K562 (cell line): ENCODE measurements at regions not wholly inside any gene's neighbourhood (a gene's known extent, or its start where the extent isn't known, plus 50 kb on each side); places are given as distances from the start of the nearest gene placed in this dataset.

Experiments used
- ATAC-seq: fragments of 200-7000 bp; cut with Tn5 transposase; 3 replicates; pipeline ENCODE4 v1.9.1; 2020; ENCODE audit warnings: moderate library complexity
- BruUV-seq: library from RNA; stranded (reverse); fragments of 400-500 nt; replicated peaks from 2 replicates; lab custom pipeline; 2021; lab: Mats Ljungman, UMichigan
- CTCF ChIA-PET: fragments of 300-600 bp; formaldehyde crosslinking; extraction: SDS; loops from one replicate; lab custom pipeline; 2021; ENCODE audit warnings: low intra/inter-chr PET ratio; lab: Yijun Ruan, JAX
- POLR2A ChIA-PET: fragments of 300-600, 350-650 bp; sonication (Branson Sonifier 250); formaldehyde crosslinking; extraction: SDS; loops from one replicate; lab custom pipeline; 2021; ENCODE audit warnings: antibody characterized with exemption, inconsistent platforms; lab: Yijun Ruan, JAX
- DNase-seq, 4 experiments: peaks; one replicate each; pipeline versions ENCODE4 v3.0.0 to v3.0.0-alpha.2; 2011 to 2018; ENCODE audit warnings: low spot score in 3 of 4, mixed read lengths in 3 of 4; ENCODE audit errors: extremely low read depth in 1 of 4
- FAIRE-seq: peaks from 2 replicates; lab custom pipeline; 2011; peaks lifted over from hg19 to GRCh38; lab: Jason Lieb, UNC
- H2AFZ ChIP-seq: 2 replicates; pipeline ENCODE4 v1.6.0; 2011; ENCODE audit warnings: low read depth, low read length, control low read depth, inconsistent platforms
- H3K27ac ChIP-seq: fragments of 200-600 bp; 3 replicates; pipeline ENCODE4 v1.8.0; 2011; ENCODE audit warnings: low read depth, mild to moderate bottlenecking, control low read depth, inconsistent platforms, low read length, moderate library complexity, mixed read lengths; ENCODE audit errors: extremely low read depth
- H3K27me3 ChIP-seq, 2 experiments: fragments of 300-600 bp in 1 of 2; 2 replicates in 1 of 2; 3 replicates in 1 of 2; pipeline versions ENCODE4 v1.6.0 to v1.8.0; 2011; ENCODE audit warnings: inconsistent platforms in 2 of 2, low read length in 2 of 2, mild to moderate bottlenecking in 1 of 2, mixed read lengths in 1 of 2, moderate library complexity in 1 of 2; ENCODE audit not compliant: control insufficient read depth in 2 of 2, insufficient read depth in 2 of 2
- H3K36me3 ChIP-seq: fragments of 300-600 bp; 3 replicates; pipeline ENCODE4 v1.8.0; 2011; ENCODE audit warnings: mild to moderate bottlenecking, low read length, inconsistent platforms; ENCODE audit not compliant: control insufficient read depth, insufficient read depth
- H3K4me1 ChIP-seq, 2 experiments: fragments of 200-600 bp in 1 of 2; replicated peaks in 1 of 2; 2 replicates in 1 of 2; 3 replicates in 1 of 2; pipeline versions ENCODE4 v1.5.1 to v1.8.0; 2011; ENCODE audit warnings: inconsistent platforms in 2 of 2, low read length in 2 of 2, mild to moderate bottlenecking in 1 of 2, mixed read lengths in 1 of 2, moderate library complexity in 1 of 2; ENCODE audit not compliant: control insufficient read depth in 2 of 2, insufficient read depth in 2 of 2
- H3K4me2 ChIP-seq: 2 replicates; pipeline ENCODE4 v1.6.1; 2011; ENCODE audit warnings: low read length, control low read depth, inconsistent platforms, mixed read lengths; ENCODE audit not compliant: insufficient read depth
- H3K4me3 ChIP-seq: fragments of 200-600 bp; sonication (generic), shearing (Covaris generic); 2 replicates; pipeline ENCODE4 v1.5.1; 2016; ENCODE audit warnings: control low read depth, inconsistent platforms
- H3K79me2 ChIP-seq: fragments of 200-600 bp; 3 replicates; pipeline ENCODE4 v1.8.0; 2011; ENCODE audit warnings: low read length, inconsistent platforms; ENCODE audit not compliant: control insufficient read depth, insufficient read depth
- H3K9ac ChIP-seq, 2 experiments: 2 replicates each; pipeline versions ENCODE4 v1.6.0 to v1.6.1; 2011; ENCODE audit warnings: low read depth in 2 of 2, low read length in 2 of 2, control low read depth in 1 of 2, inconsistent platforms in 1 of 2, mild to moderate bottlenecking in 1 of 2, mixed read lengths in 1 of 2; ENCODE audit not compliant: insufficient read depth in 1 of 2
- H3K9me1 ChIP-seq: one replicate; pipeline ENCODE4 v1.6.0; 2011; ENCODE audit warnings: inconsistent platforms, mild to moderate bottlenecking, low read length, moderate library complexity; ENCODE audit not compliant: control insufficient read depth, insufficient read depth
- H3K9me3 ChIP-seq: replicated peaks from 2 replicates; pipeline ENCODE4 v1.5.1; 2011; ENCODE audit warnings: low read depth, low read length, inconsistent platforms; ENCODE audit not compliant: control insufficient read depth, insufficient read depth
- H4K20me1 ChIP-seq: replicated peaks from 2 replicates; pipeline ENCODE4 v1.6.1; 2011; ENCODE audit warnings: low read length, inconsistent platforms, mixed read lengths; ENCODE audit not compliant: control insufficient read depth, insufficient read depth
- DEAF1 ChIP-seq: fragments of 450-650 bp; formaldehyde crosslinking; IDR thresholded peaks from 2 replicates; pipeline ENCODE4 v1.4.0; 2020; ENCODE audit warnings: mild to moderate bottlenecking, moderate library complexity
- GATAD2A ChIP-seq: fragments of 450-650 bp; IDR thresholded peaks from 2 replicates; pipeline ENCODE4 v1.6.1; 2017
- ILK ChIP-seq: fragments of 450-650 bp; IDR thresholded peaks from 2 replicates; pipeline ENCODE4 v1.6.1; 2016; ENCODE audit warnings: missing genetic modification characterization, low read depth, mild to moderate bottlenecking, missing compliant biosample characterization, moderate library complexity, borderline replicate concordance
- NBN ChIP-seq: fragments of 450-650 bp; IDR thresholded peaks from 2 replicates; pipeline ENCODE4 v1.6.1; 2016; ENCODE audit warnings: low read depth, mild to moderate bottlenecking
- NFE2L1 ChIP-seq: fragments of 450-650 bp; IDR thresholded peaks from 2 replicates; pipeline ENCODE4 v1.6.1; 2016; ENCODE audit warnings: missing genetic modification characterization, low read depth, mild to moderate bottlenecking, missing compliant biosample characterization, moderate library complexity, borderline replicate concordance
- PRDM10 ChIP-seq: fragments of 450-650 bp; IDR thresholded peaks from 2 replicates; pipeline ENCODE4 v1.6.1; 2018; ENCODE audit not compliant: partially characterized antibody
- PRMT5 ChIP-seq: sonication (generic); formaldehyde crosslinking; IDR thresholded peaks from 2 replicates; pipeline ENCODE4 v1.5.0; 2020; ENCODE audit warnings: missing genetic modification reagents
- ZBTB1 ChIP-seq: sonication (generic); formaldehyde crosslinking; IDR thresholded peaks from 2 replicates; pipeline ENCODE4 v1.8.1; 2023; ENCODE audit warnings: missing genetic modification reagents, low read depth, mild to moderate bottlenecking, borderline replicate concordance
- in situ Hi-C: fragments of 300-500 bp; cut with MboI; formaldehyde crosslinking; loops from 4 replicates; pipeline ENCODE4 v1.15.0; 2018; ENCODE audit warnings: inconsistent platforms, mixed read lengths
- intact Hi-C: fragments of 100-400 bp; cut with micrococcal nuclease; formaldehyde crosslinking; loops from 2 replicates; pipeline ENCODE4 v1.14.2; 2022

- POLR2A ChIA-PET = no interaction called here
- Histone ChIP-seq H3K4me3 (no peak overlapping the region), H3K4me2 (no peak overlapping the region), H3K9me3 (no peaks in the 10 kb centered on the region), H4K20me1 (no peaks in the 10 kb centered on the region), H3K27me3 (no peaks in the 10 kb centered on the region), H3K27ac (no peak overlapping the region), H3K36me3 (no peaks in the 10 kb centered on the region), H3K9ac (no peak overlapping the region), H3K79me2 (no peaks in the 10 kb centered on the region), H2AFZ (no peak overlapping the region), H3K9me1 (no peaks in the 10 kb centered on the region), H3K4me1 (no peaks in the 10 kb centered on the region)
- in situ Hi-C loops (no loop called here), intact Hi-C loops (no loop called here)
- no peak for FAIRE-seq
- DNase-seq = no peak
- BruUV-seq = no TSS peak
- CTCF ChIA-PET = no interaction called here
- no peak for ATAC-seq
- TF ChIP-seq PRDM10 = no peak
- no peak for TF ChIP-seq GATAD2A
- TF ChIP-seq ILK (tag) = no peak
- no peak for TF ChIP-seq DEAF1 (CRISPR knock-in tag)
- TF ChIP-seq ZBTB1 = no peak
- no peak for TF ChIP-seq PRMT5 (CRISPR knock-in tag)
- no peak for TF ChIP-seq NBN
- TF ChIP-seq NFE2L1 = no peak
Observed at GRCh38 chr2:167708998-167709397, 538.4 kb downstream of the STK39 start.
